ENCODE measurements at regions not wholly inside any gene's neighbourhood (a gene's known extent, or its start where the extent isn't known, plus 50 kb on each side); places are given as distances from the start of the nearest gene placed in this dataset.
"Not testable (repeated sequence)": the region's sequence is repeated elsewhere in the genome, so short reads cannot be mapped to it uniquely, and the experiment has no call there.

DNA sequence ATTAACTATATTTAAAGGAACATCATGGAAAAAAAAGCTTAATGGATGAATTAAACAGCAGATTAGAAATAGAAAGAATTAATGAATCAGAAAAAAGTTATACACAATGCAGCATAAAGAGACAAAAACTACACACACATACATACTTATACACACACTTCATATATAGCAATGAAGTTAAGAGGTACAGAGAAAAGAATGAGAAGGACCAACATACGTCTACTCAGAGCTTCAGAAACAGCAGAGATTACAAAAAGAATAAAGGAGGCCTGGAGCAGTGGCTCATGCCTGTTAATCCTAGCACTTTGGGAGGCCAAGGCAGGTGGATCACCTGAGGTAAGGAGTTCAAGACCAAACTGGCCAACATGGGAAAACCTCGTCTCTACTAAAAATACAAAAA, 133.9 kb upstream of the TNPO1 start:
- H3K36me3 ChIP-seq (ENCODE audit: control insufficient read depth, insufficient read depth, low read length) = no peaks in the 10 kb centered on the region
- H3K27me3 Mint-ChIP-seq (ENCODE audit: insufficient read depth) = peaks cover 14% of the 10 kb centered on the region
- no peaks in the 10 kb centered on the region for H3K4me1 ChIP-seq (ENCODE audit: control insufficient read depth, insufficient read depth, low read length)
- 76 to 96% methylated on average over 2 of the region's 2 CpGs for WGBS, 2 experiments (ENCODE audit: insufficient coverage in 1 of 2, insufficient read length in 1 of 2)
- no peak overlapping the region for H3K4me3 ChIP-seq (ENCODE audit: low read length)
- no peak overlapping the region for H3K27ac Mint-ChIP-seq
- H3K4me1 Mint-ChIP-seq = no peaks in the 10 kb centered on the region
- H3K9me3 ChIP-seq (ENCODE audit: control insufficient read depth, low read length) = peaks cover 7% of the 10 kb centered on the region
- no peak overlapping the region for H3K27ac ChIP-seq (ENCODE audit: low read depth, low read length)
- DNase-seq = no peak
- no peaks in the 10 kb centered on the region for H3K36me3 Mint-ChIP-seq (ENCODE audit: low read depth)
- no peaks in the 10 kb centered on the region for H3K27me3 ChIP-seq (ENCODE audit: control insufficient read depth, insufficient read depth, low read length, poor library complexity, severe bottlenecking)
- no peak overlapping the region for H3K9ac ChIP-seq (ENCODE audit: extremely low read depth, low read length, poor library complexity, severe bottlenecking)
- TF ChIP-seq, protein P1, sequence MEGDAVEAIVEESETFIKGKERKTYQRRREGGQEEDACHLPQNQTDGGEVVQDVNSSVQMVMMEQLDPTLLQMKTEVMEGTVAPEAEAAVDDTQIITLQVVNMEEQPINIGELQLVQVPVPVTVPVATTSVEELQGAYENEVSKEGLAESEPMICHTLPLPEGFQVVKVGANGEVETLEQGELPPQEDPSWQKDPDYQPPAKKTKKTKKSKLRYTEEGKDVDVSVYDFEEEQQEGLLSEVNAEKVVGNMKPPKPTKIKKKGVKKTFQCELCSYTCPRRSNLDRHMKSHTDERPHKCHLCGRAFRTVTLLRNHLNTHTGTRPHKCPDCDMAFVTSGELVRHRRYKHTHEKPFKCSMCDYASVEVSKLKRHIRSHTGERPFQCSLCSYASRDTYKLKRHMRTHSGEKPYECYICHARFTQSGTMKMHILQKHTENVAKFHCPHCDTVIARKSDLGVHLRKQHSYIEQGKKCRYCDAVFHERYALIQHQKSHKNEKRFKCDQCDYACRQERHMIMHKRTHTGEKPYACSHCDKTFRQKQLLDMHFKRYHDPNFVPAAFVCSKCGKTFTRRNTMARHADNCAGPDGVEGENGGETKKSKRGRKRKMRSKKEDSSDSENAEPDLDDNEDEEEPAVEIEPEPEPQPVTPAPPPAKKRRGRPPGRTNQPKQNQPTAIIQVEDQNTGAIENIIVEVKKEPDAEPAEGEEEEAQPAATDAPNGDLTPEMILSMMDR (conservative IDR thresholded peaks at IDR 0.05) = no peak
- no peak overlapping the region for H3K4me3 Mint-ChIP-seq
- peaks cover 5% of the 10 kb centered on the region for H3K9me3 Mint-ChIP-seq

DNA sequence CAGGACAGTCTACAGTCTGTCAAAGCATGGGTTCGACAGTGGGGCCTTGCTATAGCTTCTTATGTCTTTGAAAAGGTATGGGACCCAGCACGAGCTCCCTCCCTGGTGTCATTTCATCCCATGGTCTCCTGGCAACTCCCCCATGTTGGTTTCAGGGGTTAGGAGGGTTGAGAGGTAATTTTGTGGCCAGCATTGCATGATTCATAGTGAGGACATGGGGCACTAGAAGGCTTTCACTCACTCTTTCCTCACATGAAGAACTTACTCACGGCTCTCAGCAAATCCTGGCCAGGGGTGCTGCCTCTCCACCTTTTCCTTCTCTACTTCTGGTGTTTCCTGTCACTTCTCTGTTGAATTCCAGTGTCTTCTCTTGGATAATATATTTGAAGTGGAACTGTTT, 134.7 kb upstream of the TNPO1 start:
- Mint-ChIP-seq H3K9me3 (peaks cover 5% of the 10 kb centered on the region), H3K36me3 (ENCODE audit: low read depth) (no peaks in the 10 kb centered on the region), H3K4me3 (no peak overlapping the region), H3K27ac (no peak overlapping the region), H3K4me1 (no peaks in the 10 kb centered on the region), H3K27me3 (ENCODE audit: insufficient read depth) (peaks cover 16% of the 10 kb centered on the region)
- Histone ChIP-seq H3K4me3 (ENCODE audit: low read length) (no peak overlapping the region), H3K36me3 (ENCODE audit: control insufficient read depth, insufficient read depth, low read length) (no peaks in the 10 kb centered on the region), H3K9me3 (ENCODE audit: control insufficient read depth, low read length) (peaks cover 7% of the 10 kb centered on the region), H3K27ac (ENCODE audit: low read depth, low read length) (no peak overlapping the region), H3K4me1 (ENCODE audit: control insufficient read depth, insufficient read depth, low read length) (no peaks in the 10 kb centered on the region), H3K27me3 (ENCODE audit: control insufficient read depth, insufficient read depth, low read length, poor library complexity, severe bottlenecking) (no peaks in the 10 kb centered on the region), H3K9ac (ENCODE audit: extremely low read depth, low read length, poor library complexity, severe bottlenecking) (no peak overlapping the region)
- DNase-seq = no peak
- WGBS, 2 experiments (ENCODE audit: insufficient coverage in 1 of 2, insufficient read length in 1 of 2) = 83 to 90% methylated on average over 1 to 3 of the region's 3 CpGs
- TF ChIP-seq, protein P1 (conservative IDR thresholded peaks at IDR 0.05) = no peak

DNA sequence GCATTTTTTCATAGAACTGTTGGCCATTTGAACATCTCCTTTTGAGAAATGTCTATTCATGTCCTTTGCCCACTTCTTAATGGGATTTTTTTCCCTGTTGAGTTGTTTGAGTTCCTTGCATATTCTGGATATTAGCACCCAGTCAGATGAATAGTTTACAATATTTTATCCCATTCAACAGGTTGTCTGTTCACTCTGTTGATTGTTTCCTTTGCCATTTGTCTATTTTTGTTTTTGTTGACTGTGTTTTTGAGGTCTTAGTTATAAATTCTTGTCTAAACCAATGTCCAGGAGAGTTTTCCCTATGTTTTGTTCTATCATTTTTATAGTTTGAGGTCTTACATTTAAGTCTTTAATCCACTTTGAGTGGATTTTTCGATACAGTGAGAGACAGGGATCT, 139.0 kb upstream of the TNPO1 start:
- H3K27ac ChIP-seq (ENCODE audit: low read depth, low read length) = no peak overlapping the region
- TF ChIP-seq, protein P1 (conservative IDR thresholded peaks at IDR 0.05) = no peak

DNA sequence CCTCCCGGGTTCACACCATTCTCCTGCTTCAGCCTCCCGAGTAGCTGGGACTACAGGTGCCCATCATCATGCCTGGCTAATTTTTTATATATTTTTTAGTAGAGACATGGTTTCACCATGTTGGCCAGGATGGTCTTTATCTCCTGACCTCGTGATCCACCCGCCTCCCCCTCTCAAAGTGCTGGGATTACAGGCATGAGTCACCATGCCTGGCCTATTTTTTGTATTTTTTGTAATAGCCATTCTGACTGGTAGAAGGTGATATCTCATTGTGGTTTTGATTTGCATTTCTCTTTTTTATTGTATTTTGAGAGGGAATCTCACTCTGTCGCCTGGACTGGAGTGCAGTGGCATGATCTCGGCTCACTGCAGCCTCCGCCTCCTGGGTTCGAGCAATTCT, 139.6 kb upstream of the TNPO1 start:
- 90 to 92% methylated on average over 5 to 8 of the region's 8 CpGs for WGBS, 2 experiments (ENCODE audit: insufficient coverage in 1 of 2, insufficient read length in 1 of 2)
- not testable (repeated sequence) for H3K4me3 Mint-ChIP-seq; H3K36me3 Mint-ChIP-seq (ENCODE audit: low read depth); H3K27ac ChIP-seq (ENCODE audit: low read depth, low read length); DNase-seq; H3K36me3 ChIP-seq (ENCODE audit: control insufficient read depth, insufficient read depth, low read length); H3K27ac Mint-ChIP-seq; H3K4me1 Mint-ChIP-seq; H3K9ac ChIP-seq (ENCODE audit: extremely low read depth, low read length, poor library complexity, severe bottlenecking); H3K4me1 ChIP-seq (ENCODE audit: control insufficient read depth, insufficient read depth, low read length); H3K4me3 ChIP-seq (ENCODE audit: low read length); H3K9me3 ChIP-seq (ENCODE audit: control insufficient read depth, low read length)
- H3K27me3 ChIP-seq (ENCODE audit: control insufficient read depth, insufficient read depth, low read length, poor library complexity, severe bottlenecking) = peaks cover 16% of the 10 kb centered on the region
- Mint-ChIP-seq H3K27me3 (ENCODE audit: insufficient read depth) (peaks cover 45% of the 10 kb centered on the region), H3K9me3 (peaks cover 18% of the 10 kb centered on the region)

More for the DNA sequence above, 139.0 kb upstream of the TNPO1 start:
- no peaks in the 10 kb centered on the region for H3K36me3 Mint-ChIP-seq (ENCODE audit: low read depth)
- H3K9me3 Mint-ChIP-seq = peaks cover 19% of the 10 kb centered on the region
- H3K4me3 Mint-ChIP-seq = no peak overlapping the region
- Histone ChIP-seq H3K36me3 (ENCODE audit: control insufficient read depth, insufficient read depth, low read length) (no peaks in the 10 kb centered on the region), H3K4me3 (ENCODE audit: low read length) (no peak overlapping the region), H3K9ac (ENCODE audit: extremely low read depth, low read length, poor library complexity, severe bottlenecking) (no peak overlapping the region), H3K9me3 (ENCODE audit: control insufficient read depth, low read length) (peaks cover 4% of the 10 kb centered on the region), H3K4me1 (ENCODE audit: control insufficient read depth, insufficient read depth, low read length) (no peaks in the 10 kb centered on the region), H3K27me3 (ENCODE audit: control insufficient read depth, insufficient read depth, low read length, poor library complexity, severe bottlenecking) (peaks cover 10% of the 10 kb centered on the region)
- no peak overlapping the region for H3K27ac Mint-ChIP-seq
- WGBS, 2 experiments (ENCODE audit: insufficient coverage in 1 of 2, insufficient read length in 1 of 2) = 71 to 100% methylated on average over 1 of the region's 1 CpG
- no peak for DNase-seq
- no peaks in the 10 kb centered on the region for H3K4me1 Mint-ChIP-seq
- peaks cover 42% of the 10 kb centered on the region for H3K27me3 Mint-ChIP-seq (ENCODE audit: insufficient read depth)
